DMS114 treated with DMSO at 0.1 percent for 48 hours (cell line): ENCODE measurements at regions not wholly inside any gene's neighbourhood (a gene's known extent, or its start where the extent isn't known, plus 50 kb on each side); places are given as distances from the start of the nearest gene placed in this dataset.
"Not testable (repeated sequence)": the region's sequence is repeated elsewhere in the genome, so short reads cannot be mapped to it uniquely, and the experiment has no call there.

Source experiments
- DNase-seq: peaks from one replicate; lab custom pipeline; 2025; ENCODE audit not compliant: unreplicated experiment; lab: John Stamatoyannopoulos, UW

DNA sequence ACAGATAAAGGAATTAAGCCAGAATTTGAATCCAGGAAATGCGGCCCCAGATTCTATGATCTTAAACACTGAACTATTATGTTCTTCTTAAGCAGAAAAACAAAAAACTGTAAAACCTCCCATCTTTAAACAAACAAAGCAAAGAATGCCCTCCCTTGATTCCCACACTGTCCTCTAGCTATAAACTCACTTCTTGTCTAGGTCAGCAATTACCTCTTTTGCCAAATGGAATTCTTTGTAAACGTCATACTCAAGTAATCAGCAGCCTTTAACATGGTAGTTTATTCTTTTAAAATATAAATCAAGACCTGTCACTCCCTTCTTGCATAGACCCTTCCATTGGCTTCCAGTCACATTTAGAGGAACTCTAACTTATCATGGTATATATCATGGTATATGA, 958.9 kb upstream of the CNTN5 start:
- no peak for DNase-seq

DNA sequence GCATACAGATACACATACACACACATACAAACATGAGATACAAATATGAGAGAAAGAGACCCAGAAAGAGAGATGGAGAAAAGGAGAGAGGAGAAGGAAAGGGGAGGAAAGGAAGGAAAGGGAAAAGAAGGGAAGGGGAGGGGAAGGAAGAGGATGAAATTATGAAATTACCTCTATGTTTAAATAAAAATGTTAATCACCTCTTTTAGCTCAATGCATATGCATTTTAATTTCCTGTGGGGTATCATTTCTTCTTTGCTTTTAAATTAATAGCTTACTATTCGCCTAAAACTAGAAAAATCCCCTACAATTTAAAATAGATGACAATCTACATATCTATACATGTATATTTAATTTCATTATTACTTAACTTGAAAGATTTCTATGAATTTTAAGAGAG, 958.0 kb upstream of the CNTN5 start:
- no peak for DNase-seq

DNA sequence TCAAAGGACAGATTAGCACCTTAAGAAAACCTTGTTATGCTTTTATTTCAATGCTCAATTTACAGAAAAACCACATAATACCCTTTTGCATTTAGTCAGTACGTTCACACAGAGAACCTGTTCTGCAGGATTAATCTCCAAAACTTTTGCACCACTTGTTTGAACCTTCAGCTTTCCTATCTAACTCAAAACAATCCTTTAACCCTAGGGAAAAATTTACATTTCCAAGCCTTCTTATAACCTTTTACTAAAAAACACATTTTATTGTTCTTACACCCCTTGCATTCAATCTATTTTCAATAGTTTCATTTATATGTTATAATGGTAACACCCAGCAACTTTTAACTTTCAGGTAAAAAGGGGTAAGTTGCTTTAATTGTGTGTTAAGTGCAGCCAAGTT, 952.5 kb upstream of the CNTN5 start:
- no peak for DNase-seq

DNA sequence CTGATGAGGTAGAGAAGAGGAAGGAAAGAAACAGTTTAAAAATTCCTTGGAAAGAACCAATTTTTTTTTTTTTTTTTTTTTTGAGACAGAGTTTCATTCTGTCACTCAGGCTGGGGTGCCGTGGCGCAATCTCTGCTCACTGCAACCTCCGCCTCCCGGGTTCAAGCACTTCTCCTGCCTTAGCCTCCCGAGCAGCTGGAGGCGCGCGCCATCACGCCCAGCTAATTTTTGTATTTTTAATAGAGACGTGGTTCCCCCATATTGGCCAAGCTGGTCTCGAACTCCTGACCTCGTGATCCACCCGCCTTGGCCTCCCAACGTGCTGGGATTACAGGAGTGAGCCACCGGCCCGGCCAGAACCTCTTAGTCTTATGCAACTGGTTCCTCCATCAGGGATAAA, 951.6 kb upstream of the CNTN5 start:
- not testable (repeated sequence) for DNase-seq

DNA sequence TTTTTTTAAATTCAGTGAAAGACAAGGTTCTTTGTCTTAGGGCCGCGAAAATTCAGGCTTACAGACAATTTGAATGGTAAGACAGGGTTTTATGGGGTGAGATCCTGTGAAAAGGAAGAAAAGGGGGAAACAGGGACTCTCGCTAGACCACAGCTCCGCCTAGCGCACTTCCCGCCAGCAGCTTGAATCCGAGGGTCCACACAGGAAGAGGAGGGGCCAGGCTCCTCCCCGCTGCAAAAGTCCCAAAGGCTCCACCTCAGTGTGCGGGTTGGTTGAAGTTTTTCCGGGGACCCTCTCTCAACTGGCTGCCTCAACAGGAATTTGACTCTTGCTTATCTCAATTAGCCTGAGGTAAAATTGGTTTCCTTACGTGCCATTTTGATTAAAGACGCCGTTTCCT, 950.9 kb upstream of the CNTN5 start:
- no peak for DNase-seq

DNA sequence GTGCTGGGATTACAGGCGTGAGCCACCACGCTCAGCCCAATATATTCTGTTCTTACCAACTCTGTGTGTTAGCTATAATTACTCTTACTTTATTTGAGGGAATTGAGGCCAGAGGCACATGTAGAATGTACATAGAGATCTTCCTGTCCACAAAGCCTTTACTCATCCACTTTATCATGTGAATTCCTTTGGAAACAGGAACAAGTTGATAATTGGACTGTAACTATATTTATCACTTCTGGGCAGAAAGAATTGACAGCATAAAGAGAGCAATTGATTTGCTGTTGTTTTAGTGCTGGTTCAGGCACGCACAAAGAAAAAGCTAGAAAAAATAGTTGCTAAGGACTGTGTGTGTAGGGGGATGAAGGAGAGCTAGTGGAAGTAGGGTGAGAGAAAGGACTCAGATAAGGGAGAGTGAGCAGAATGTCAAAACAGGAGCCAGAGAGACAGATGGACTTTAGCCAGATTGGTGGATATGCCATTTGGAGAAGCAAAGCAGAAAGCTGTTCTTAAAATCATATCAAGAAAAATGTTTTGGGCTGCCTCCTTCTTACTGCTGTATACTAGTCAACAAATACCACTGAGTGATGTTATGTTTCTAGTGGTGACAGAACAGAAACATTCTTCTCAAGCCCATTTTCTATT, 929.8 kb upstream of the CNTN5 start:
- DNase-seq: no peak

DNA sequence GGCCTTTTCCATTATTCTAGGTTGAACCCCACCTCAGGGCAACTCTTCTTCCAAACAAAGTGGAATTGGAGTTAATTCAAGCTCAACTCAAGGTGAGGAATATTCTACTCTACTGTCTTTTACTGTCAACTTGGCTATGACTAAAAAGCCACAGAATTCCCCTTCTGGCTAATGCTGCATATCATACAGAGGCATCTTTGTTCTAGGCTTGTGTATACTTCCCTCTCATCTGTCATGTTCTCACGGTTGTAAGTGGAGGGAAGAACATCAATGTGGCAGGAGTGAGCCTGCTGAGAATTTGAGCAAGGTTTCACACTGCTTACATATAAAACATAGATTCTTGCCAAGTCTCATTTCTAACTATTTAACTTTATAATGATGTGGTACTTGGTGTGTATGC, 921.4 kb upstream of the CNTN5 start:
- DNase-seq: no peak

DNA sequence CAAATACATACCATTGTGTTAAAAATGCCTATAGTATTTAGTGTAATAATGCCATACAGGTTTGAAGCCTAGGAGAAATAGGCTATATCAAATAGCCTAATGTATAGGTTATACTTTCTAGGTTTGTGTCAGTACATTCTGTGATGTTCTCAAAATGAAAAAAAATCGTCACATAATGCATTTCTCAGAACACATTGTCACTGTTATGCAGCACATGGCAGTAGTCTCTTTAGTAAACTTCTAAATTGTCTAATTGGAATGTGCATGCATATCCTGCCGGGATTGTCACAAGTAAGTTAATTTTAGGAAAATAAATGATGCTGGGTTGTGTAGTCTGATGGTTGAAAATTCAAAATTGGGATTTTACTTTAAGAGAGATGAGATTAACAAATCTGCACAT, 920.1 kb upstream of the CNTN5 start:
- DNase-seq: no peak

DNA sequence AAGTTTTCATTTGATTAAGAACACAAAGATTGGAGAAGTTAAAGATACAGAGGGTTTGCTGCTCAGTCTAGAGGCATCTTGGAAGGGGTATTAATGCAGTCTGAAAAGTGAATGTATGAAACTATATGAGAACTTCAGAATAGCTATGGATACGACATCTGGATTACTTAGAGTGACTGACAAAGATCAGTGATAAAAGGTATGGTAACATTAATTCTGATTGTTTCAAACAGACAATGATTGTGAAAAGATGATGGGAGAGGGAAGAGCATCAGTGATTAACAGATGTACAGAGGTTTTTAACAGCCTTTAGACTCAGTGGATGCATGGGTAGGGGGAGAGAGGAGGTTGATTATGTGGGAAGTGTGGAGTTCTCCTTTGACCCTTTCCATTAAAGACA, 919.4 kb upstream of the CNTN5 start:
- DNase-seq: no peak

DNA sequence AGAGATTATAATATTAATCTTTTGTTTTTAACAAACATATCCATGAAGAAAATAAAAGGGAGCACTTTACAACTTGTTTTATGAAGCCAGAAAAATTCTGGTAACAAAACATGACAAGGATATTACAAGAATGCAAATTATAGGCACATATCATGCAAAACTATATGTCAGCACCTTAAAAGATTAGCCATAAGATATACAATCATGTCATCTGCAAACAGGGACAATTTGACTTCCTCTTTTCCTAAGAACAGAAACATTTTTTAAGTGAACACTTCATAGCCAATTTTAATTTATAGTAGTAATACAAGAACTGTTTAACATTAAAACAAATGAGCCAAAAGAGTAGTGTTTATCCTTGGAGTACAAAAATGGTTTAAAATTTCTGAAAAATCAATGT, 916.5 kb upstream of the CNTN5 start:
- no peak for DNase-seq

DNA sequence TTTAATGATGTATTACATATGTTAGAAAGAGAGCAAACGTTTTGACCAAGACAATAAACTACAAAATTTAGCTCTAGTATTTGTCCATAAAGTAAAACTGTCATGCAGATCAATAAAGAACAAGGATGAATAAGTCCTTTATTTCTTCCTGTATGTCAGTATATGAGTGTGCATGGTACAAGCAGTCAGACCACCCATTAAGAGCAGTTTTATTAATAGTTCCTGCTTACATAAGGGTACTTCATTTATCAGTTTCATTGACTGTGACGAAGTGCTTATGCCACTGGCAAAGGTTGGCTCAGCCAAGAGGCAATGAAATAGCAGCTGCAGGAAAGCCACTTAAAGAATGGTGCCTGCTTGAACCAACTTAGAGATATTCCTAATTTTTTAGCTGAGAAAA, 913.0 kb upstream of the CNTN5 start:
- no peak for DNase-seq

DNA sequence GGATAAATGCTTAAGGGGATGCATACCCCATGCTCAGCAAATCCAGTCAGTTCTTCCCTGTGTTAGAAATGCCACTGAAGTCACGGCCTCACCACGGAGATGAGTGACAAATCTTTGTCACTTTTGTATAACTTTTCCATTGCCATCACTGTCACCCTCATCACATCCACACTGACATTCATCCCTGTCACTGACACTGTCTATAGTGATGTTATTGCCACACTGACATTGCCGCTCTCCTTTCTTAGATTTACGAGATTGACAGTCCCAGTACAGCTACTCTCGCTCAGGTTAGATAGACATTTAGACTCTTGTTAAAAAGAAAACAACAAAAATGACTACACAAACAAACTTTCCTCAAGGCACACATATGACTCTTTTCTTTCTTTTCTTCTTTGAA, 910.7 kb upstream of the CNTN5 start:
- no peak for DNase-seq

DNA sequence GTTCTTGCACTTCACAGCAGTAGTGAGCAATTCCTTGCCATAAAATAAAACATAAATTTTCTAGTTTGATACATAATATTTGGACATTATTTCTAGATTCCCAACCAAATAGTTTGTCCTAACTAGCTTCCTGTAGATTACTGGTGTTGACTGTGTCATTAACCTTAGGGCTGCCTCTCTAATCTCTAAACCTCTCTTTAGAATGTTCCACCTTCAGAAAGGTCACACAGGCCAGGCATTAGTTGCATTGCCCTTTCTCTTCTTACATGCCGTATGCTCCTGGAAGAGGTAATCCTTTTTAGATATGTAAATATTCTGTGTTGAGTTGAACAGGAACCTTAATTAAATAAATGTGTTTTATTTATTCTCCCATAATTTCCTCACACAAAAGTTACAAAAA, 904.9 kb upstream of the CNTN5 start:
- DNase-seq: no peak

DNA sequence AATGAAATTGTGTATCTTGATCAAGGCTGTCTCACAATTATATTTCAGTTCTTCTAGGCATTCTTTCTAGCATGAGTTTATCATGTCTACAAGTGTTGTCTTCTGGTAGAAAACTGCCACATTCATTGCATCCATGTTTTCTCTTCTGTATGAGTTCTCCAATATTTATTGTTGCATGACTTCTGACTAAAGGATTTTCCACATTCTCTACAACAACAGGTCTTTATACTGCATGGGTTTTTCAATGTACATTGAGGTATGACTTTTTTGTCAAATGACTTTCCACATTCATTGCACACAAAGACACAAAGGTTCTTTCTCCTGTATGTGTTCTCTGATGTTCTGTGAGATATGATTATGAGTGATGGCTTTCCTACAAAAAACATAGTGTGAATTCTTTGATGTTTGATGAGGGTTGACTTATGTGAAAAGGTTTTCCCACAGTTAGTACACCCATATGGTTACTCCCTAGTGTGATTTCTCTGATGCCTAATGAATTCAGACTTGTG, 890.6 kb upstream of the CNTN5 start:
- DNase-seq: no peak

DNA sequence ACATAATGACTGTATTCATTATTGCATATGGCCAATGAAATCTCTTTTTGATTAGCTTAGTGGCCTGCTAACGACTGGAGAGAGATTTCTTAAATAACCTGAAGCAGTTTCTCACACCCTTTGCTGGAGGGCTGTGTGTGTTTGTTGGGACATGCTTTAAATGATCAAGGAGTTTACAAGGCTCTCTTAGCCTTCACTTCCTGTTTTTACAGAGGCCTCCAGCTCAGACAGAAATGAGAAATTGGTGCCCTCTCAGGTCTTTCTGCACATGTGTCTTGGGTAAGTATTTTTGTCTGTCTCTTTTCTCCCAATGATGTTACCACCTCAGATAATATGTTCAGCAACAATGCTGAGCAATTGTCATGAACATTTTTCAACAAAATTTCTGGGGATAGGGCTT, 884.4 kb upstream of the CNTN5 start:
- no peak for DNase-seq

DNA sequence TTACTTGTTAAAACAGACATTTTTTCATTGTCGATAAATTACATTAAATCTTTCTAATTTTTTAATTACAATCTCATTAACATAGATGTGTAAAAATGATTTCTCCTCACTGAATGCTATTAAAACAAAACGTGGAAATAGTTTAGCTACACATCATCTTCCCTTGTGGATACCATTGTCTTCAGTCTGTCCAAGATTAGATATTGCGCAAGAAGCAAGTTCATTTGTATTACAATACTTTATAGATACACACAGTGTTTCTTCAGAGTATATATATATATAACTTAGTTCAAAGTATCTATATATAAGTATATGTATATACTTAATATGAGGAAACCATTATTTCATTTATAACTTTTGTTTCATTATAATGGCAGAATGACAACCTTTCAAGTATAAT, 883.3 kb upstream of the CNTN5 start:
- DNase-seq: no peak

DNA sequence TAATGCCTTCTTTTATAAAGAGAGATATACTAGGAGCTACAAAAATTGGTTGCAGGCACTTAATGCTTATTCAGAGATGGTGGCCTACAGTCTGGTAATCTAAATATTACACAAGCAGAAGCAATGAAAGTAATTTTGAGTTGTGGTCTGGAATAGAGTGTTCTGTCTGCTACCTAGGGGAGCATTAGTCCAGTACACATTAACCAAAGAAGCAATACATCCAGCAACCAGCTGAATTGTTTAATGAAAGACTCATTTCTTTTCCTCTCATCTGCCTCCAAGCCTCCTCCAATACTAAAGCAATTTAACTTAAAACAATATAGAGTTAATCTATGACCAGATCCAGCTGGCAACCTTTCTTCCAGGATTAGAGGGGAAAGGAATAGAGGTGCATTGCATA, 877.1 kb upstream of the CNTN5 start:
- DNase-seq: no peak

DNA sequence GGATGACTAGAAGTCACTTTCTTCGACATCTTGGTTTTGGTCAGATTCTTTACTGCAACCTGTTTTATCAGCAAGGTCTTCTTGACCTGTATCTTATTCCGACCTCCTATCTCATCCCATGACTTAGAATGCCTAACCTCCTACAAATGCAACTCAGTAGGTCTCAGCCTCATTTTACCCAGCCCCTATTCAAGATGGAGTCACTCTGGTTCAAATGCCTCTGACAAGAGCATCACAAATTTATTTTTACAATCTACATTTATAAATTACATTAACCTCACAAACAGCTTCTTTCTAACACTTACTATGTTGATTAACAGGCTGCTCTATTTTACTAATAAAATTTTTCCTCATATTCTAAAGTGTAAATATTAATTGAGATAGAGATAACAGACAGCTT, 867.0 kb upstream of the CNTN5 start:
- no peak for DNase-seq

DNA sequence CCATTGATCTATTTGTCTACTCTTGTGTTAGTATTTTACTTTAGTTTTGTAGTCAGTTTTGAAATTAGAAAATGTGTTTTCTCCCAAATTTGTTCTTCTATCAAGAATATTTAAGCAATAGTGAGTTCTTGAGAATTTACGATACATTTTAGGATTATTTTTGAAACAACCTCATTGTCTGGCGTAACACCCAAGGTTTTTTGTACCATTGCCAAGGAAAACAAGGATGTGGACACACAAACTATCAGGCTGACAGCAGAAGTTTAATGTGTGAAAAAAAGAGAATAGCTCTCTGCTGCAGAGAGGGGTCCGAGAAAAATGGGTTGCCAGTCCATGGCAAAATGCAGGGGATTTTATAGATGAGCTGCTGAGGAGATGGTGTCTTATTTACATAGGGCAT, 865.1 kb upstream of the CNTN5 start:
- DNase-seq: no peak

DNA sequence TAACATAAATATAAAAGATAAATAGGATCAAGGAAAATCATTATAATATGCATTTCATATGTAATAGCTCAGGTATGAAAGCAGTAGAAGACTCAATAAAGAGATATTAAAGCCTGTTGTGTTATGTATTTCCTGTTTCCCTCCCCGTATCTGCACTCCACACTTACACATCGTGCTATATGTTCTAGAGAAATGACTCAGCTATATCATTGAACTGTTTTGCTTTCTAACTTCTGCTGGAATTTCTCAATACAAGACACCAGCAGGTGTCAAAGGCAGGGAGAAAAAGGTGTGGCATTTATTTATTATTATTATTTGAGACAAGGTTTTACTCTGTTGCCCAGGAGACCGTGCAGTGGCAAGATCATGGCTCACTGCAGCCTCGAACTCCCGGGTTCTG, 842.8 kb upstream of the CNTN5 start:
- DNase-seq: no peak

DNA sequence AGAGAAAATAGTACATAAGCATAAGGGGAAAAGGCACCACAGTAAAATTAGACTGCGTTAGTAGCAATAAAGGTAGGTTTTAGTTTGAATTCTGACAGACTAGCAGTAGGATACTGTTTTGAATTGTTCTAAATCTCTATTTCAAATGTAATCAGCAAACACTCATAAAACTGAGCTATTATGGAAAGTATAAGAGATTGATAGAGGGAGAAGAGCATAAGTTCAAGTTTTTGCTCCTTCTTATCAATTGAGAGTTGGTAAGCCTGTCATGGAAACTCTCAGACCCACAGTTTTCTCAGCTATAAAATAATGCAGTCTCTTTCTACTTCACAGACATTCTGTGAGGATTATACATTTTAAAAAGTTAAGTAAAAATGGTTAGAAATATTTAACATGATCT, 840.2 kb upstream of the CNTN5 start:
- DNase-seq: no peak

DNA sequence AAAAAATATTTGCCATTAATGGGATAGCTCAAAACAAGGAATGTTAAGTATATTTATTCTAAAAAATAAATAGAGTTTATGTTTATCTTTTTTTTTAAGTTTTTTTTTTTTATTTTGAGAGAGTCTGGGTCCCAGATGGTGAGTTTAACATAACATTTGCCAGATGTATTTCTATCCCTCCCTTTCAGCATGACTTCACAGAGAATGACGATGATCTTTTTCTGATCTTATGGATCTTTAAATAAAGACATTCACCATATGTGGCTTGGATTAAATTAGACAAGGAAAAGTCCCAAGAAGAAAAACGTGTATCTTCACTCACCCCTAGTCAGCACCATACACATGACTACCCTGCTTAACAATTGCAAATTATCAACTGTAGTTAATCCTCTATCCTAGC, 839.8 kb upstream of the CNTN5 start:
- no peak for DNase-seq

DNA sequence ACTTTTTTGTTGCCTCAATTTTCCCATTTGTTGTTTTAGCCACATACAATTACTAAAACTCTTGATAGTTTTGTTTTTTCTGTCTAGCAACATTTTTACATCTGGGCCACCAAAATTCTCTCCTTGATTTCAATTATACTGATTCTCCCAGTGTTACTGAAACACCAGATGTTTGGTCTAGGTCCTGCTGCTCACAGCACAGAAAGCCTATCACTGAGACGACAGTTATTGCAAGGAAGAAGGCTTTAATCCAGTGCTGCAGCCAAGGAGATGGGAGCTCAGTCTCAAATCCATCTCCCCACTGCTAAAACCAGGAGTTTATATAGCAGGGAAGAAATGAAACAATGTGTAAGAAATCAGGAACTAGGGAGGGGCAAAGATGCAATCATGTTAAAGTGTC, 837.7 kb upstream of the CNTN5 start:
- DNase-seq: no peak

DNA sequence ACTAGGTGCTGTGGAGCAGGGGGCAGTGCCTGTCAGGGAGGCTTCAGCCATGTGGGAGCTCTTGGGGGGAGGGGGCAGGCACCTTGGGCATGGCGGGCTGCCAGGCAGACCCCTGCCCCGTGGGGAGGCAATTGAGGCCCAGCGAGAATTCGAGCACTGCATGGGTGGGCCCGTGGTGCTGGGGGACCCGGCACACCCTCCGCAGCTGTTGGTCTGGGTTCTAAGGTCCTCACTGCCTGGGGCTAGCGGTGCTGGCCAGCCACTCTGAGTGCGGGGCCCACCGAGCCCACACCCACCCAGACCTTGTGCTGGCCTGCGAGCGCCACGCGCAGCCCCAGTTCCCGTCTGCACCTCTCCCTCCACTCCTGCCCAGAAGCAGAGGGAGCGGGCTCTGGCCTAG, 835.5 kb upstream of the CNTN5 start:
- DNase-seq: no peak
